HCT116 (cell line): ENCODE measurements at regions not wholly inside any gene's neighbourhood (a gene's known extent, or its start where the extent isn't known, plus 50 kb on each side); places are given as distances from the start of the nearest gene placed in this dataset.

Source experiments
- ATAC-seq: fragments of 200-7000 bp; cut with Tn5 transposase; 2 replicates; pipeline ENCODE4 v1.9.1; 2020; ENCODE audit warnings: mild to moderate bottlenecking, moderate library complexity
- BruUV-seq: library from RNA; stranded (reverse); fragments of 400-500 nt; replicated peaks from 2 replicates; lab custom pipeline; 2021; lab: Mats Ljungman, UMichigan
- CTCF ChIA-PET: fragments of 300-600 bp; sonication (Branson Sonifier 250); formaldehyde crosslinking; loops from one replicate; lab custom pipeline; 2021; ENCODE audit warnings: antibody characterized with exemption; lab: Charles Lee
- POLR2A ChIA-PET: fragments of 300-600, 350-600 bp; sonication (Branson Sonifier 250); formaldehyde crosslinking; loops from one replicate; lab custom pipeline; 2021; ENCODE audit warnings: antibody characterized with exemption; lab: Charles Lee
- RAD21 ChIA-PET, 2 experiments: fragments of 300-600 bp; sonication (Branson Sonifier 250); formaldehyde crosslinking; loops; one replicate each; lab custom pipeline; 2023; ENCODE audit warnings: low total read pairs in 2 of 2; ENCODE audit not compliant: uncharacterized antibody in 2 of 2, unreplicated experiment in 2 of 2, low non-redundant PET in 1 of 2; lab: Charles Lee
- DNase-seq: peaks from one replicate; pipeline ENCODE4 v3.0.0-alpha.2; 2010; ENCODE audit warnings: low read depth, low spot score
- H2AFZ ChIP-seq: fragments of 200-600 bp; shearing (Covaris generic), sonication (generic); 2 replicates; pipeline ENCODE4 v1.6.1; 2017; ENCODE audit warnings: low read depth, mixed run types, mixed read lengths, antibody characterized with exemption, low read length; ENCODE audit not compliant: poor library complexity, severe bottlenecking
- H3K27ac ChIP-seq: 2 replicates; pipeline ENCODE4 v1.5.1; 2012; ENCODE audit warnings: low read depth, low read length
- H3K27me3 ChIP-seq: fragments of 200-600 bp; sonication (generic); 2 replicates; pipeline ENCODE4 v1.6.1; 2016; ENCODE audit warnings: mixed run types, low read length, mixed read lengths; ENCODE audit not compliant: insufficient read depth
- H3K36me3 ChIP-seq, 2 experiments: fragments of 200-500 bp in 1 of 2; fragments of 200-600 bp in 1 of 2; sonication (Bioruptor generic) in 1 of 2; sonication (generic) in 1 of 2; 2 replicates each; pipeline versions ENCODE4 v1.5.1 to v1.6.1; 2014 to 2016; ENCODE audit warnings: low read length in 2 of 2, inconsistent platforms in 1 of 2, mixed read lengths in 1 of 2, mixed run types in 1 of 2; ENCODE audit not compliant: insufficient read depth in 2 of 2, control insufficient read depth in 1 of 2
- H3K4me1 ChIP-seq, 2 experiments: fragments of 200-600 bp in 1 of 2; sonication (generic) in 1 of 2; 2 replicates each; pipeline versions ENCODE4 v1.5.1 to v1.6.1; 2012 to 2017; ENCODE audit warnings: low read length in 2 of 2, inconsistent platforms in 1 of 2, mild to moderate bottlenecking in 1 of 2, mixed read lengths in 1 of 2, mixed run types in 1 of 2, moderate library complexity in 1 of 2; ENCODE audit not compliant: insufficient read depth in 2 of 2, control insufficient read depth in 1 of 2
- H3K4me2 ChIP-seq: fragments of 200-600 bp; sonication (generic); 2 replicates; pipeline ENCODE4 v1.6.1; 2017; ENCODE audit warnings: mixed run types, low read length, mixed read lengths
- H3K4me3 ChIP-seq, 2 experiments: fragments of 200-600 bp in 1 of 2; sonication (generic) in 1 of 2; replicated peaks in 1 of 2; 2 replicates each; pipeline ENCODE4 v1.5.1; 2011 to 2016; ENCODE audit warnings: low read length in 2 of 2, control low read depth in 1 of 2, low read depth in 1 of 2, mild to moderate bottlenecking in 1 of 2, mixed read lengths in 1 of 2, mixed run types in 1 of 2
- H3K79me2 ChIP-seq: fragments of 200-600 bp; sonication (generic); 2 replicates; pipeline ENCODE4 v1.6.1; 2017; ENCODE audit warnings: mild to moderate bottlenecking, mixed run types, low read length, moderate library complexity, mixed read lengths; ENCODE audit not compliant: insufficient read depth
- H3K9ac ChIP-seq: fragments of 200-600 bp; sonication (generic); 2 replicates; pipeline ENCODE4 v1.6.1; 2016; ENCODE audit warnings: low read length, mixed read lengths
- H3K9me2 ChIP-seq: fragments of 200-600 bp; sonication (generic), shearing (Covaris generic); 2 replicates; pipeline ENCODE4 v1.6.1; 2017; ENCODE audit warnings: mixed run types, mild to moderate bottlenecking, moderate library complexity; ENCODE audit not compliant: insufficient read depth
- H3K9me3 ChIP-seq, 2 experiments: fragments of 200-500 bp in 1 of 2; fragments of 200-600 bp in 1 of 2; sonication (Bioruptor generic) in 1 of 2; sonication (generic) in 1 of 2; 2 replicates each; pipeline ENCODE4 v1.6.1; 2014 to 2017; ENCODE audit warnings: low read length in 2 of 2, mixed read lengths in 2 of 2, inconsistent platforms in 1 of 2, low read depth in 1 of 2, mild to moderate bottlenecking in 1 of 2, mixed run types in 1 of 2, moderate library complexity in 1 of 2; ENCODE audit not compliant: control insufficient read depth in 1 of 2, insufficient read depth in 1 of 2
- H4K20me1 ChIP-seq: fragments of 200-600 bp; sonication (generic), shearing (Covaris generic); 2 replicates; pipeline ENCODE4 v1.6.1; 2017; ENCODE audit warnings: mixed run types, mild to moderate bottlenecking, moderate library complexity; ENCODE audit not compliant: insufficient read depth
- ATF3 ChIP-seq: IDR thresholded peaks from 2 replicates; pipeline ENCODE4 v1.6.1; 2012
- CEBPB ChIP-seq: IDR thresholded peaks from 2 replicates; pipeline ENCODE4 v1.6.1; 2012; ENCODE audit warnings: low read depth
- CTCF ChIP-seq, 3 experiments: fragments of 200-600 bp in 1 of 3; sonication (generic) in 1 of 3; IDR thresholded peaks in 2 of 3; conservative IDR thresholded peaks in 1 of 3; 2 replicates each; pipeline ENCODE4 v1.5.1; 2012 to 2017; ENCODE audit warnings: low read depth in 2 of 3, low read length in 2 of 3, antibody characterized with exemption in 1 of 3, borderline replicate concordance in 1 of 3, control low read depth in 1 of 3, mild to moderate bottlenecking in 1 of 3, mixed read lengths in 1 of 3, mixed run types in 1 of 3, moderate library complexity in 1 of 3; ENCODE audit not compliant: insufficient read depth in 1 of 3
- EGR1 ChIP-seq: IDR thresholded peaks from 2 replicates; pipeline ENCODE4 v1.6.1; 2012; ENCODE audit warnings: low read depth
- ELF1 ChIP-seq: IDR thresholded peaks from 2 replicates; pipeline ENCODE4 v1.6.1; 2012; ENCODE audit warnings: low read depth, borderline replicate concordance
- EZH2 ChIP-seq: fragments of 200-600 bp; sonication (generic); IDR thresholded peaks from 2 replicates; pipeline ENCODE4 v1.6.1; 2017; ENCODE audit warnings: antibody characterized with exemption, mixed run types
- FOSL1 ChIP-seq: IDR thresholded peaks from 2 replicates; pipeline ENCODE4 v1.6.1; 2012; ENCODE audit warnings: low read depth
- JUND ChIP-seq: IDR thresholded peaks from 2 replicates; pipeline ENCODE4 v1.6.1; 2012
- MAX ChIP-seq: IDR thresholded peaks from 2 replicates; pipeline ENCODE4 v1.6.1; 2012
- POLR2A ChIP-seq: IDR thresholded peaks from 2 replicates; pipeline ENCODE4 v1.7.0; 2011; ENCODE audit warnings: borderline replicate concordance; ENCODE audit not compliant: insufficient read depth, insufficient read length; ENCODE audit errors: extremely low read depth
- POLR2AphosphoS5 ChIP-seq: IDR thresholded peaks from 2 replicates; pipeline ENCODE4 v1.6.1; 2011; ENCODE audit warnings: mild to moderate bottlenecking, low read depth, low read length, moderate library complexity
- RAD21 ChIP-seq: IDR thresholded peaks from 2 replicates; pipeline ENCODE4 v1.6.1; 2012; ENCODE audit warnings: low read depth, mild to moderate bottlenecking
- REST ChIP-seq: IDR thresholded peaks from 2 replicates; pipeline ENCODE4 v1.6.1; 2012; ENCODE audit warnings: low read depth
- SIN3A ChIP-seq: IDR thresholded peaks from 2 replicates; pipeline ENCODE4 v1.6.1; 2012; ENCODE audit warnings: low read depth
- SRF ChIP-seq: IDR thresholded peaks from 2 replicates; pipeline ENCODE4 v1.6.1; 2012; ENCODE audit warnings: low read depth
- TCF7L2 ChIP-seq: IDR thresholded peaks from 2 replicates; pipeline ENCODE4 v1.7.0; 2011; ENCODE audit warnings: borderline replicate concordance, inconsistent platforms; ENCODE audit not compliant: insufficient read depth, insufficient read length; ENCODE audit errors: extremely low read depth
- ZFX ChIP-seq: fragments of 450-650 bp; IDR thresholded peaks from 2 replicates; pipeline ENCODE4 v1.6.1; 2017
- ZNF274 ChIP-seq: fragments of 200-500 bp; sonication (Bioruptor generic); IDR thresholded peaks from 2 replicates; pipeline ENCODE4 v1.6.1; 2014; ENCODE audit warnings: mild to moderate bottlenecking, low read depth, low read length, inconsistent platforms
- intact Hi-C: fragments of 100-400 bp; cut with micrococcal nuclease; formaldehyde crosslinking; loops from 2 replicates; pipeline ENCODE4 v1.10.0; 2022

GRCh38 chr3:36302626-36303025 lies 77.7 kb upstream of the STAC start:
- Histone ChIP-seq H2AFZ (no peak overlapping the region), H3K4me1 (no peaks in the 10 kb centered on the region), H3K9ac (no peak overlapping the region), H3K4me2 (no peak overlapping the region), H3K27ac (no peak overlapping the region), H3K4me3 (no peak overlapping the region), H3K79me2 (no peaks in the 10 kb centered on the region), H3K9me2 (no peaks in the 10 kb centered on the region), H3K9me3 (0 out of 4 replicates have a peak, but pooled peaks cover 0 to 3% of the 10 kb centered on the region in 2 experiments), H3K27me3 (no peaks in the 10 kb centered on the region), H4K20me1 (no peaks in the 10 kb centered on the region), H3K36me3 (no peaks in the 10 kb centered on the region)
- ChIA-PET CTCF (no interaction called here), POLR2A (no interaction called here), RAD21 (no interaction called here)
- no peak for ATAC-seq
- DNase-seq = no peak
- no TSS peak for BruUV-seq
- no peak for TF ChIP-seq EZH2
- no peak for TF ChIP-seq MAX
- TF ChIP-seq ELF1 = no peak
- no peak for TF ChIP-seq FOSL1
- TF ChIP-seq RAD21 = no peak
- no peak for TF ChIP-seq ATF3
- no peak for TF ChIP-seq POLR2A
- TF ChIP-seq POLR2AphosphoS5 = no peak
- no peak for TF ChIP-seq TCF7L2
- TF ChIP-seq JUND = no peak
- TF ChIP-seq CEBPB = no peak
- TF ChIP-seq EGR1 = no peak
- no peak for TF ChIP-seq ZNF274
- TF ChIP-seq SIN3A = no peak
- TF ChIP-seq SRF = no peak
- no peak for TF ChIP-seq CTCF (IDR thresholded peaks at IDR 0.05 in 2 of 3, conservative IDR thresholded peaks at IDR 0.05 in 1 of 3; ENCODE audit: borderline replicate concordance in 1 of 3, insufficient read depth in 1 of 3, low read depth in 2 of 3, low read length in 2 of 3)
- no peak for TF ChIP-seq ZFX
- no peak for TF ChIP-seq REST
- intact Hi-C loops = no loop called here
